Osteocyte (in vitro differentiated cells): ENCODE measurements at regions not wholly inside any gene's neighbourhood (a gene's known extent, or its start where the extent isn't known, plus 50 kb on each side); places are given as distances from the start of the nearest gene placed in this dataset.

Source experiments
- DNase-seq: peaks from one replicate; pipeline ENCODE4 v3.0.0; 2021; ENCODE audit warnings: mixed read lengths; ENCODE audit not compliant: unreplicated experiment; ENCODE audit errors: extremely low spot score
- H3K27ac Mint-ChIP-seq: one replicate; pipeline ENCODE4 v1.8.0; 2021; ENCODE audit warnings: mild to moderate bottlenecking, mixed read lengths; ENCODE audit not compliant: unreplicated experiment
- H3K27me3 Mint-ChIP-seq: one replicate; pipeline ENCODE4 v1.8.0; 2021; ENCODE audit warnings: mixed read lengths; ENCODE audit not compliant: unreplicated experiment
- H3K36me3 Mint-ChIP-seq: one replicate; pipeline ENCODE4 v1.8.0; 2021; ENCODE audit warnings: mixed read lengths; ENCODE audit not compliant: unreplicated experiment
- H3K4me1 Mint-ChIP-seq: one replicate; pipeline ENCODE4 v1.8.0; 2021; ENCODE audit warnings: mixed read lengths; ENCODE audit not compliant: unreplicated experiment
- H3K4me3 Mint-ChIP-seq: one replicate; pipeline ENCODE4 v1.8.0; 2021; ENCODE audit warnings: mild to moderate bottlenecking, moderate library complexity, mixed read lengths; ENCODE audit not compliant: unreplicated experiment
- H3K9me3 Mint-ChIP-seq: one replicate; pipeline ENCODE4 v1.8.0; 2021; ENCODE audit warnings: mixed read lengths; ENCODE audit not compliant: unreplicated experiment
- TF ChIP-seq, protein P1 (sequence below): fragments of 200-600 bp; sonication (generic); IDR thresholded peaks from 2 replicates; pipeline ENCODE4 v1.5.0; 2021; ENCODE audit warnings: antibody characterized with exemption, mild to moderate bottlenecking, moderate library complexity

DNA sequence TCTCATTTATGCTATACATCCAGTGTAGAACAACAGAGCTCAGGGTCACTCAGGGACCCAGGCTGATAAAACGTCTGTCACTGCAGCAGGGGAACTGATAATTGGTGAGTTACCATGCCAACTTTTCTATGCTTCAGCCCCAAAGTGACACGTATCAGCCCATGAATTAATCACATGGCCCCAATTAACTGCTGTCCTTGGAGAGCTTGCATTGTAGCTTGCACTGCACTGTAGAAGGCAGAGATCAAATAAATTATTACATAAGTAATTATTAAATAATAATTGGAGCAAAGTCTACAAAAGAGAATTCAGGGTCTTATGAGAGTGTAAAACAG, 144.6 kb downstream of the SUDS3 start:
- Mint-ChIP-seq H3K4me3 (no peak overlapping the region), H3K27me3 (no peaks in the 10 kb centered on the region), H3K9me3 (peaks cover 13% of the 10 kb centered on the region), H3K4me1 (no peaks in the 10 kb centered on the region), H3K36me3 (no peaks in the 10 kb centered on the region), H3K27ac (no peak overlapping the region)
- TF ChIP-seq, protein P1, sequence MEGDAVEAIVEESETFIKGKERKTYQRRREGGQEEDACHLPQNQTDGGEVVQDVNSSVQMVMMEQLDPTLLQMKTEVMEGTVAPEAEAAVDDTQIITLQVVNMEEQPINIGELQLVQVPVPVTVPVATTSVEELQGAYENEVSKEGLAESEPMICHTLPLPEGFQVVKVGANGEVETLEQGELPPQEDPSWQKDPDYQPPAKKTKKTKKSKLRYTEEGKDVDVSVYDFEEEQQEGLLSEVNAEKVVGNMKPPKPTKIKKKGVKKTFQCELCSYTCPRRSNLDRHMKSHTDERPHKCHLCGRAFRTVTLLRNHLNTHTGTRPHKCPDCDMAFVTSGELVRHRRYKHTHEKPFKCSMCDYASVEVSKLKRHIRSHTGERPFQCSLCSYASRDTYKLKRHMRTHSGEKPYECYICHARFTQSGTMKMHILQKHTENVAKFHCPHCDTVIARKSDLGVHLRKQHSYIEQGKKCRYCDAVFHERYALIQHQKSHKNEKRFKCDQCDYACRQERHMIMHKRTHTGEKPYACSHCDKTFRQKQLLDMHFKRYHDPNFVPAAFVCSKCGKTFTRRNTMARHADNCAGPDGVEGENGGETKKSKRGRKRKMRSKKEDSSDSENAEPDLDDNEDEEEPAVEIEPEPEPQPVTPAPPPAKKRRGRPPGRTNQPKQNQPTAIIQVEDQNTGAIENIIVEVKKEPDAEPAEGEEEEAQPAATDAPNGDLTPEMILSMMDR = no peak
- DNase-seq = no peak

DNA sequence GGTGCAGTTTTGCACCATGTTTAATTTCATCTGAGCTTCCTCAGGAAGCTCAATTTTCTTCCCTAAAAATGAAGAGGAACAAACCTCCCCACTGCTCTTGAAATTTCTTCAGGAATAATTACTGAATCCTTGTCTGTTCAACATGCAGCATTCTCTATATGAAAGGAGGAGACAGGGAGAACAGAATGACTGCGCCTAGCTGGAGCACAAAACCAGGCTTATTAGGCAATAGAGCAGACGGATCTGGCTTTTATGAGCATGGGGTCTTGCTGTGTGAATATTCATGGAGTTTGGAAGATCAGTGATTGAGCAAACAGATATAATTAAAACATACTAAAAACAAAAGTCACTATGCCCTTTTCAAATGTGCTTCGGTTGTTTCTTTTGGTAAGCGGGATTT, 148.1 kb downstream of the SUDS3 start:
- H3K27ac Mint-ChIP-seq = no peak overlapping the region
- H3K4me1 Mint-ChIP-seq = no peaks in the 10 kb centered on the region
- H3K9me3 Mint-ChIP-seq = peaks cover 3% of the 10 kb centered on the region
- TF ChIP-seq, protein P1 = no peak
- no peaks in the 10 kb centered on the region for H3K36me3 Mint-ChIP-seq
- no peak for DNase-seq
- H3K4me3 Mint-ChIP-seq = no peak overlapping the region
- no peaks in the 10 kb centered on the region for H3K27me3 Mint-ChIP-seq

DNA sequence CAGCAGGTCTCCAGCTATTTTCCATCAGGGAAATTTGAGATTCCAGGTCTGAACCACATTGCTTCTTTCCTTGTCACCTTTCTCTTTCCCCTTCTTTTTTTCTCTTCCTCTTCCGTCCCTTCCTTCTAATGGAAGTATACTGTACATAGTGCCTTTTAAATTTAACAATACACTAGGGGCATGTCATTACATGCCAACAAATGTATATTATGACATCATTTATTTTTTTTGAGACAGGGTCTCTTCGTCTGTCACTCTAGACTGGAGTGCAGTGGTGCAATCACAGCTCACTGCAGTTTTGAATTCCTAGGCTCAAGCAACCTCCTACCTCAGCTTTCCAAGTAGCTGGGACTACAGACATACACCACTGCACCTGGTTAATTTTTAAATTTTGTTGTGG, 148.9 kb downstream of the SUDS3 start:
- Mint-ChIP-seq H3K4me3 (no peak overlapping the region), H3K36me3 (no peaks in the 10 kb centered on the region), H3K9me3 (peaks cover 3% of the 10 kb centered on the region), H3K27ac (no peak overlapping the region), H3K27me3 (no peaks in the 10 kb centered on the region), H3K4me1 (no peaks in the 10 kb centered on the region)
- DNase-seq = no peak
- TF ChIP-seq, protein P1 = no peak

DNA sequence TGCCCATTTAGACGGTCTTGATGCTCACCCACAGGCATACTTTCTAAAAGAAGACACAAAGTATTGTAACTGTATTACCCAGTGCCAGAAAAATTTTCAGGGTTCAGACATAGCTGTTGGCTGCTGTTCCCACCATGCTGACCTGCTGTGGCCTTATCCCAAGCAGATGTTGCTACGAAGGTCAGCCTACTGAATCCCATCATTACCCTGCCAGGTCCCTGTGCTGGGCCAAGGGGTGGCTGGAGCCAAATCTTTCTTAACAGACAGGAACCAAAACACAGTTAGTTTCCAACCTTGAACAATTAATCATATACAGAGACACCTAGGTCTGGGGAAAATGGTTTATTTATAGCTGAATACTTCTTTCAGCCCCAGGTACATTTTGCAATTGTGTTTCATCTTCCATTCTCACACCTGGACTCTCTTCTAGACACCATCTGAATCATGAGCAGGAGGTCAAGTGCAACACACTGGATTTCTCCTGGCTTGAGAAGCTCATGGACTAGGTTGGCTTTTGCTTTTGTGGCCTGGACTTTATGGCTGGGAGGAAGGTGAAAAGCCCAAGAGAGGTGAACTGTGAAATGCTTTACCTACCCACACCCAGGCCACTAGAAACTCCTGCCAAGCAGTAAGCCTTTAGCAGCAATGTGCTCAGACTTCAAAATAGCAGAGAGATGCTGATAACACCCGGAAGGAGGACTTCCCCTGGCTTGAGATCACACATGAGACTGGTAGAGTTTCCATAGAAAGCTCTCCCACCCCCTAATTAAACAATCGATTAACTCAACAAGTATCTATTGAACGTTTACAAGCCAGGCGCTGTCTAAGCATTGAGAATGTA, 150.1 kb downstream of the SUDS3 start:
- H3K4me3 Mint-ChIP-seq = no peak overlapping the region
- H3K36me3 Mint-ChIP-seq = no peaks in the 10 kb centered on the region
- no peaks in the 10 kb centered on the region for H3K4me1 Mint-ChIP-seq
- no peak overlapping the region for H3K27ac Mint-ChIP-seq
- TF ChIP-seq, protein P1 = no peak
- H3K9me3 Mint-ChIP-seq = peaks cover 3% of the 10 kb centered on the region
- no peak for DNase-seq
- H3K27me3 Mint-ChIP-seq = no peaks in the 10 kb centered on the region

DNA sequence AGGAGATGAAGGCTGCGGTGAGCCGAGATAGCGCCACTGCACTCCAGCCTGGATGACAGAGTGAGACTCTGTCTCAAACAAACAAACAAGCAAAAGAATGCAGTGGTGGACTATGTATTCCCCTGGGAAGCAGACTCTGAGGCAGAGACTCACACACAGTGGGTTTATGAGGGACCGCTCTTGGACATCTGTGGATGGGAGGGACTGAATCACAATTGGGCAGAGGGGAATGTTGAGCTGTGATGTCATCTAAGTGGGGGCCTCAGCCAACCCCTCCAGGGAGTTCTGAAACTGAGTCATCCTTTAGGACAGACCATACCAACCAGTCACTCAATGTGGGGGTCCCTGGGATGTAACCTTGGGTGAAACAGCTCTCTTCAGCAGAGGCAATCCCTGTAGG, 151.0 kb downstream of the SUDS3 start:
- H3K4me3 Mint-ChIP-seq = no peak overlapping the region
- H3K9me3 Mint-ChIP-seq = peaks cover 3% of the 10 kb centered on the region
- H3K36me3 Mint-ChIP-seq = no peaks in the 10 kb centered on the region
- no peak for DNase-seq
- no peak overlapping the region for H3K27ac Mint-ChIP-seq
- H3K27me3 Mint-ChIP-seq = no peaks in the 10 kb centered on the region
- no peaks in the 10 kb centered on the region for H3K4me1 Mint-ChIP-seq
- TF ChIP-seq, protein P1 = no peak
